IMR-90 (cell line): ENCODE measurements at regions not wholly inside any gene's neighbourhood (a gene's known extent, or its start where the extent isn't known, plus 50 kb on each side); places are given as distances from the start of the nearest gene placed in this dataset.

ENCODE experiments used
- ATAC-seq: fragments of 200-7000 bp; cut with Tn5 transposase; 2 replicates; pipeline ENCODE4 v1.9.1; 2020; ENCODE audit warnings: low read depth, mild to moderate bottlenecking, moderate library complexity
- BruUV-seq: library from RNA; stranded (reverse); fragments of 400-500 nt; replicated peaks from 2 replicates; lab custom pipeline; 2021; lab: Mats Ljungman, UMichigan
- CTCF ChIA-PET: fragments of 300-600 bp; formaldehyde crosslinking; extraction: SDS; loops from one replicate; lab custom pipeline; 2021; ENCODE audit warnings: antibody characterized with exemption; lab: Yijun Ruan, JAX
- POLR2A ChIA-PET: fragments of 300-600 bp; sonication (Branson Sonifier 250); formaldehyde crosslinking; loops from one replicate; lab custom pipeline; 2022; ENCODE audit warnings: antibody characterized with exemption; ENCODE audit not compliant: unreplicated experiment; lab: Charles Lee
- DNase-seq: peaks from one replicate; pipeline ENCODE4 v3.0.0; 2013
- H2AFZ ChIP-seq: replicated peaks from 2 replicates; pipeline ENCODE3; 2013; ENCODE audit warnings: low read length, mild to moderate bottlenecking; ENCODE audit not compliant: poor library complexity
- H2AK5ac ChIP-seq: 2 replicates; pipeline ENCODE4 v1.6.1; 2013; ENCODE audit warnings: low read depth, low read length, inconsistent platforms
- H2AK9ac ChIP-seq: replicated peaks from 2 replicates; pipeline ENCODE3; 2013; ENCODE audit warnings: mild to moderate bottlenecking, low read depth, low read length, moderate library complexity; ENCODE audit not compliant: poor library complexity
- H2BK120ac ChIP-seq: 2 replicates; pipeline ENCODE4 v1.6.1; 2013; ENCODE audit warnings: low read depth, low read length, inconsistent platforms
- H2BK15ac ChIP-seq: 3 replicates; pipeline ENCODE4 v1.6.1; 2013; ENCODE audit warnings: low read depth, low read length, inconsistent platforms
- H2BK20ac ChIP-seq: 2 replicates; pipeline ENCODE4 v1.6.1; 2013; ENCODE audit warnings: low read depth, mild to moderate bottlenecking, inconsistent platforms, low read length, moderate library complexity
- H2BK5ac ChIP-seq: 2 replicates; pipeline ENCODE4 v1.6.1; 2013; ENCODE audit warnings: mild to moderate bottlenecking, low read depth, low read length, inconsistent platforms; ENCODE audit not compliant: poor library complexity, severe bottlenecking
- H3K14ac ChIP-seq: replicated peaks from 2 replicates; pipeline ENCODE4 v1.6.1; 2013; ENCODE audit warnings: low read depth, low read length, inconsistent platforms
- H3K18ac ChIP-seq: 2 replicates; pipeline ENCODE4 v1.6.1; 2013; ENCODE audit warnings: low read depth, low read length, control low read depth
- H3K23ac ChIP-seq: 2 replicates; pipeline ENCODE4 v1.6.1; 2013; ENCODE audit warnings: low read depth, low read length, inconsistent platforms
- H3K27ac ChIP-seq: 2 replicates; pipeline ENCODE4 v1.5.1; 2013; ENCODE audit warnings: mild to moderate bottlenecking, control low read depth, low read length; ENCODE audit not compliant: insufficient read depth
- H3K27me3 ChIP-seq: 2 replicates; pipeline ENCODE4 v1.6.1; 2013; ENCODE audit warnings: low read length; ENCODE audit not compliant: control insufficient read depth, insufficient read depth
- H3K36me3 ChIP-seq: 2 replicates; pipeline ENCODE4 v1.6.1; 2013; ENCODE audit warnings: low read length, mixed read lengths; ENCODE audit not compliant: control insufficient read depth, insufficient read depth
- H3K4ac ChIP-seq: 2 replicates; pipeline ENCODE4 v1.6.1; 2013; ENCODE audit warnings: low read depth, low read length, inconsistent platforms
- H3K4me1 ChIP-seq: 2 replicates; pipeline ENCODE4 v1.6.1; 2013; ENCODE audit warnings: low read length, mixed read lengths; ENCODE audit not compliant: control insufficient read depth, insufficient read depth
- H3K4me2 ChIP-seq: 2 replicates; pipeline ENCODE4 v1.6.1; 2013; ENCODE audit warnings: low read depth, mild to moderate bottlenecking, control low read depth, low read length, moderate library complexity
- H3K4me3 ChIP-seq: 2 replicates; pipeline ENCODE4 v1.5.1; 2013; ENCODE audit warnings: low read depth, mild to moderate bottlenecking, control low read depth, low read length, moderate library complexity; ENCODE audit not compliant: insufficient read depth
- H3K56ac ChIP-seq: 2 replicates; pipeline ENCODE4 v1.6.1; 2013; ENCODE audit warnings: low read length, inconsistent platforms; ENCODE audit not compliant: insufficient read depth; ENCODE audit errors: extremely low read depth
- H3K79me1 ChIP-seq, 2 experiments: 2 replicates each; pipeline ENCODE4 v1.6.1; 2013; ENCODE audit warnings: low read length in 2 of 2, inconsistent platforms in 1 of 2, low read depth in 1 of 2
- H3K9ac ChIP-seq: 2 replicates; pipeline ENCODE4 v1.6.1; 2013; ENCODE audit warnings: low read depth, low read length, control low read depth
- H3K9me1 ChIP-seq: 2 replicates; pipeline ENCODE4 v1.6.1; 2013; ENCODE audit warnings: low read length, inconsistent platforms; ENCODE audit not compliant: insufficient read depth
- H3K9me3 ChIP-seq: 2 replicates; pipeline ENCODE4 v1.6.1; 2013; ENCODE audit warnings: low read length; ENCODE audit not compliant: control insufficient read depth, insufficient read depth
- H4K20me1 ChIP-seq: 2 replicates; pipeline ENCODE4 v1.6.1; 2013; ENCODE audit warnings: low read length, inconsistent platforms; ENCODE audit not compliant: insufficient read depth
- H4K5ac ChIP-seq: 2 replicates; pipeline ENCODE4 v1.6.1; 2013; ENCODE audit warnings: mild to moderate bottlenecking, low read depth, low read length, control low read depth
- H4K8ac ChIP-seq, 2 experiments: 2 replicates each; pipeline ENCODE4 v1.6.1; 2013; ENCODE audit warnings: low read depth in 2 of 2, low read length in 2 of 2, control low read depth in 1 of 2, inconsistent platforms in 1 of 2
- H4K91ac ChIP-seq: 2 replicates; pipeline ENCODE4 v1.6.1; 2013; ENCODE audit warnings: low read depth, low read length, inconsistent platforms; ENCODE audit not compliant: insufficient read depth
- CEBPB ChIP-seq: IDR thresholded peaks from 2 replicates; pipeline ENCODE4 v1.6.1; 2012; ENCODE audit warnings: low read depth, low read length, improper control_type of control experiment
- MXI1 ChIP-seq: IDR thresholded peaks from 2 replicates; pipeline ENCODE4 v1.6.1; 2012; ENCODE audit warnings: low read depth, mild to moderate bottlenecking, low read length, moderate library complexity, borderline replicate concordance
- WGBS, 2 experiments: methylation state at CpG; one replicate each; pipeline versions ENCODE4 v1.1.5 to v1.1.7; 2013; ENCODE audit warnings: missing lambda C conversion rate in 2 of 2; ENCODE audit not compliant: insufficient read length in 1 of 2; ENCODE audit errors: extremely low coverage in 2 of 2; 5-methylcytosine and 5-hydroxymethylcytosine counted together
- dilution Hi-C: fragments of 300-500 bp; cut with HindIII; formaldehyde crosslinking; loops from one replicate; pipeline ENCODE4 v1.14.3; 2018; ENCODE audit warnings: low sequenced_read_pairs; ENCODE audit not compliant: unreplicated experiment
- in situ Hi-C: fragments of 300-500 bp; cut with MboI; formaldehyde crosslinking; loops from 3 replicates; pipeline ENCODE4 v1.14.3; 2019; ENCODE audit warnings: low sequenced_read_pairs, inconsistent platforms, mixed read lengths
- intact Hi-C: fragments of 100-400 bp; cut with micrococcal nuclease; formaldehyde crosslinking; loops from 2 replicates; pipeline ENCODE4 v1.10.0; 2022

DNA sequence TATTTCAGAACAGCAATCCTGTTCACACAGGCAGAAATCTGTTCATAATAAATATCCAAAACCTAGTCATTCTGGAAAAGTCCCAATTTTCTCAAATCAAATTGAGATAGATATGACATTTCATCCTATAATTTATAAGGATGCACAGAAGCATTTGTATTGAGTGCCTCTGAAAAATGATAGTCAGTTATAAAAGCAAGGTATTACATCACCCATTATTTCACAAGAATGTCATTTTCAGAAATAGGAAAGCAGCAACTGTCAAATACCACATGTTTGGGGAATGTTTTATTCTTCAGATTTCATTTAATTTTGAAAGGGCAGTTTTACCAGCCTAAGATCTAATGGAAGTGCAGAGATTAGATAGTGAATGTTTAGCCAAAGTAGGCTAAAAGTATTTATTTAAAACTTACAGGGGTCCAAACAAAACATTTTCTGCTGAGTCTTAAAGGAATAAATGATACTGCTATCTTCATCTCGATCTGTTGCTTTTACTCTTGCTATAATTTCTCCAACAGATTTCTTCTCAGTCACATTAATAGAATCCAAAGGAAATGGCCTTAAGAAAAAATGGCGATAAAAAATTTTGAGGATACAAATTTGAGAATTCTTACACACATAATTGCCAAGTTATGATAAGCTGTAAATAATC lies 185.8 kb downstream of the HGF start:
- DNase-seq (no peak), ATAC-seq (no peak; the same call in 1 of the 2 replicates)
- Histone ChIP-seq H2BK5ac (no peak overlapping the region), H4K8ac (no peak overlapping the region), H3K9me1 (no peaks in the 10 kb centered on the region), H2AK9ac (no peak overlapping the region), H4K20me1 (no peaks in the 10 kb centered on the region), H3K18ac (no peak overlapping the region), H3K4me3 (no peak overlapping the region), H3K56ac (no peak overlapping the region), H3K36me3 (no peaks in the 10 kb centered on the region), H2BK120ac (peak overlapping the region; percentile 9; the same call in 1 of the 2 replicates), H3K23ac (no peak overlapping the region), H3K4me1 (no peaks in the 10 kb centered on the region), H3K27me3 (no peaks in the 10 kb centered on the region), H3K14ac (no peak overlapping the region), H2BK15ac (no peak overlapping the region; the same call in 2 of the 3 replicates), H3K9ac (no peak overlapping the region), H3K9me3 (no peaks in the 10 kb centered on the region), H4K91ac (no peak overlapping the region), H3K27ac (no peak overlapping the region), H2AFZ (no peak overlapping the region), H2BK20ac (no peak overlapping the region), H3K4me2 (no peak overlapping the region), H3K4ac (no peak overlapping the region), H3K79me1 (no peaks in the 10 kb centered on the region), H2AK5ac (no peak overlapping the region), H4K5ac (no peak overlapping the region)
- no peak for TF ChIP-seq MXI1
- TF ChIP-seq CEBPB = peak; percentile 80
- ChIA-PET POLR2A (no interaction called here), CTCF (no interaction called here)
- dilution Hi-C loops (no loop called here), intact Hi-C loops (no loop called here), in situ Hi-C loops (no loop called here)
- no TSS peak for BruUV-seq
- WGBS, 2 experiments = no CpG with 5 or more reads among the region's 2 CpGs
